ENCODE measurements at regions not wholly inside any gene's neighbourhood (a gene's known extent, or its start where the extent isn't known, plus 50 kb on each side); places are given as distances from the start of the nearest gene placed in this dataset.
"Not testable (repeated sequence)": the region's sequence is repeated elsewhere in the genome, so short reads cannot be mapped to it uniquely, and the experiment has no call there.

DNA sequence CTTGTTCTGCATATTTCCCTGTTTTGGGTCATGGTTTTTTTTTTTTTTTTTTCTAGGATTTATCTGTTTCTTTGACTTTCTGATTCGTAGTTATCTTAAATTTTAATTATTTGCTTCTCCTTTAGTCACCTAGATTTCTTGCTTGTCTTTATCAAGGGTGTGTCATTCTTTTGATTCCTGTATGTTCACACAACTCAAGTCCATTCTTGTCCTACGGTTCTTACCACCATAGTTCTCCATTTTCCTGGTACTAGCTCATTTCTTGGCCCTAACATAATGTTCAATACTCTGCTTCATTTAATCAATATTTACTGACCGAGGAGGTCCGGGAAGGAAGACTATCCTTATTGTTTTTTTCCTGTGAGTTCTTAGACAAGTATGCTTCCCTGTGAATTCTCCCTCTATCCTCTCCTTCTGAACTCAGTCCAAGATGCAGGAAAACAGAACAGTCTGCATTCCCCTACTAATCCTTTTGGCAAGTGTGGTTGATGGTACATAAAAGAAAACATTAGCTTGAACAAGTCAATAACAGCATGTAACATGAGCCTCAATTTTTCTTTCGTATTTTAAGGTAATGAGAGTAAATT is 1346.4 kb upstream of the SEL1L start:
- DNase-seq (ENCODE audit: low read depth in 2 of 3, low spot score in 2 of 3): no peak

DNA sequence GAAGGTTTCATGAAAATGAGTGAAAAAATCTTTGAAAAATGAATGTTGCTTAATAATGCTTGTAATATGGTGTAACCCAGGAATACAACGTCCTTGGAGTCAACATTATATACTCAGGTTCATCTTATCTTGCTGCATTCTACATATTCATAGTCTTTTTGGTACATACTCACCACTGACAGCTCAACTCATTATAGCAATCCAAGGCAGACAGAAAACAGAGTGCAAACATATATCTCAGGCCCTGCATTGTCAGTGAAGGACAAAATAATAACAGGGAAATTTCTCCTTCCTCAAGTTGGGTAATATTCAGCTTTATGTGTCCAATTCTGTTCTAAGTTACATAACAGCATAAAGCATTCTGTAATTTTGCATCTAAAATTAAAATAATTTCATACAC is 1353.0 kb upstream of the SEL1L start:
- no peak for DNase-seq (ENCODE audit: low read depth in 2 of 3, low spot score in 2 of 3)

DNA sequence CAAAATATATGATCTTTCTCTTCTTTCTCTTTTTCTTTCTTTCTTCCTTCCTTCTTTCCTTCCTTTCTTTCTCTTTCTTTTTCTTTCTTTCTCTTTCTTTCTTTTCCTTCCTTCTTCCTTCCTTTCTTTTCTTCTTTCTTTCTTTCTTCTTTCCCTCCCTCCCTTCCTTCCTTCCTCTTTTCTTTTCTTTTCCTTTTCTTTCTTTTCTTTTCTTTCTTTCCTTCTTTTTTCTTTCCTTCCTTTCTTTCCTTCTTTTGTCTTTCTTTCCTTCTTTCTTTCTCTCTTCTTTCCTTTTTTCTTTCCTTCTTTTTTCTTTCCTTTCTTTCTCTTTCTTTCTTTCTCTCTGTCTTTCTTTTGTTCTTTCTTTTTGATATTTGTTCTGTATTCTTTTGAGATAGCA is 1356.0 kb upstream of the SEL1L start:
- no peak for DNase-seq (ENCODE audit: low read depth in 2 of 3, low spot score in 2 of 3)

DNA sequence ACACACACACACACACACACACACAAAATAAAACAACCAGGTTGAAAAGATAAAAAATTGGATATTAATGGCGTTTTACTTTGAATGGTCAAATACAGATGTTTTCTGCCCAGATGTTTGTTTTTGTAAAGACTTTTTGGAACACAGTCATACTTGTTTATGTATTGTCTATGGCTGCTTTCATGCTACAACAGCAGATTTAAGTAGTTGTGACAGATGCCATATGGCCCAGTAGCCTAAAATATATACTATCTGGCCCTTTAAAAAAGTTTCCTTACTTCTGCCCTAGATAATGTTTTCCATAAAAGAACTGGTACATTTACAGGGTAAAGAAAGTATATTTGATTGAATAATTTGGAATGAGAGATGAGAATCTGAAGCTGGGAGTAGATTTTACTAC is 1362.8 kb upstream of the SEL1L start:
- no peak for DNase-seq (ENCODE audit: low read depth in 2 of 3, low spot score in 2 of 3)

DNA sequence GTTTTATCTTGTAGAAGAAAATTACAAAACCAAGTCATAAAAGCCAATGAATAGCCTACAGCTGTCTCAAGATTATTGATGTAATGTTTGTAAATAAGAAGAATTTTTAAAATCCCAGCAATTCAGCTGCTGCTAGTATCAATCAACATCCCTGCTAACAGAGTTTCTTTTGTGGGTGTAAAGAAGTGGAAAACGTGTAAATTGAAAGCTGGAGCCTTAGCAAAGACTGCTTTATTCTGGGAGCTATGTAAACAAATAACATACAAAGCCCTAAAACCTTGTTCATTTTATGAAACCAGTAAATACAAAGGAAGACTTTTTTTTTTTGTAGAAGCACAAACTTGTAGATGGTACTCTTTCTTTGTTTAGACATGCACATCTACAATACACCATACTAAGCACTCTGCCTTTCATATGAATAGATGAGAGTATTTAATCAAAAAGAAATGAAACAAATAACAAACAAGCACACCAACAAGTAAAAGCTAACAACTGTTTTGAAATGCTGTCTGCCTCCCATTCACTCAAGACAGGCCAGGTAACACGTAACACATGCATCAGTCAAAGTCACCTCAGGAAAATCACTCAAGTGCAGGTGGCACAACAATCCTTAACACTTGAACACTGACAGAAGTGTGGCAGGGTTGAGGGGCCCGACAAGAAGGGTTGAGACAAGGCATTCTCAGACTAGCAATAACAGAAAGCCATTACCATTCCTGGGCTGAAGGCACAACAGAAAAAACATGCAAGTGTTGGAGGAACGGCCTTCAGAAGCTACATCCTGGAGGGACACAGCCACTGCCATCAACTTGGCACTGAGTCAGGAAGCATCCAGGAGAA is 1364.0 kb upstream of the SEL1L start:
- no peak for DNase-seq (ENCODE audit: low read depth in 2 of 3, low spot score in 2 of 3)

DNA sequence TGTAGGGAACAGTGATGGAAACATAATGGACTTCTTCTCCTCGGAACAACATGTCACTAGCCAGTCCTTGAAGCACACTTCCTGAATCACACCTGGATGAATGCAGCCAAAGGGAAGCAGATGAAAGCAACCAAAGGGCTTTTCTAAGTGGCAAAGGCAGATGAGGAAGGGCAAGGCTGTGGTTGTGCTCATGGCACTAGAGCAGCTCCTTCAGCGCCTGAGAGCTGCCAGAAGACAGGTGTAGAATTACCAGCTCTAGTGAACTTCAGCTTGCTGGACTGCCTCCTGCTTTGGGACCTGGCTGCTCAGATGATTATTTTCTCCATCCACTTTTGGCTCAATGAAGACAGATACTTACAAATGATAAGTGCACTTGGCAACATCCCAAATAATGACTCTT is 1372.1 kb upstream of the SEL1L start:
- no peak for DNase-seq (ENCODE audit: low read depth in 2 of 3, low spot score in 2 of 3)

DNA sequence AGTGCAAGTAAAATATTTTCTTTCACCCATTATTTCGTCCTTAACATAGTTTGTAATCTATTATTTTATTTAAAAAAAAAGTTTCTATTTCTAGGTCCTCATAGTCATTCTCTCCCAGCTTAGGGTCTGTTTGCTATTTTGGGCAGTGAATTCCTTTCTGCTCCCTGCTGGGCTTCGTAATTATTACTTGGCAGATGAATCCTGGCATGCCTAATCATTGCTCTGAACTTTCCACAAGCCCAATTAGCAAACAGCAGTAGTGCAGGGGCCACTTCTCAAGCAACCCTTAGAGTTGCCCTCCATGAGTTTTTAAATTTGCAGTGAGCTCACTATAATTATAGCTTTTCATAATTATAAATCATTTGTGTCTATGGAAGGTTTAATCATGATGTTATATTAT is 1378.3 kb upstream of the SEL1L start:
- DNase-seq (ENCODE audit: low read depth in 2 of 3, low spot score in 2 of 3): no peak

DNA sequence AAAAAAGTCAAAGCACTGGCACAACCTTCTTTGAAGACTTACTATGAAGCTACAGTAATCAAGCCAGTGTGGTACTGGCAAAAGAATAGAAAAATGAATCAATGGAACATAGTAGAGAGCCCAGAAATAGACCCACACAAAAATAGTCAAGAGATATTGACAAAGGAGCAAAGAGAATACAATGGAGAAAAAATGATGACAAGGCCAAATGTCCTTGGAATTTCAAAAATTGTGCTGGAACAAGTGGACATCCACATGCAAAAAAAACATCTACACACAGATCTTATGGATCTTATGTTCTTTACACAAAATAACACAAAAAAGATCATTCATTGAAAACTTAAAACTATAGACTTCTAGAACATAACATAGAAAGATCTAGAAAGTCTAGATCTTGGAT is 1379.7 kb upstream of the SEL1L start:
- DNase-seq (ENCODE audit: low read depth in 2 of 3, low spot score in 2 of 3): no peak

DNA sequence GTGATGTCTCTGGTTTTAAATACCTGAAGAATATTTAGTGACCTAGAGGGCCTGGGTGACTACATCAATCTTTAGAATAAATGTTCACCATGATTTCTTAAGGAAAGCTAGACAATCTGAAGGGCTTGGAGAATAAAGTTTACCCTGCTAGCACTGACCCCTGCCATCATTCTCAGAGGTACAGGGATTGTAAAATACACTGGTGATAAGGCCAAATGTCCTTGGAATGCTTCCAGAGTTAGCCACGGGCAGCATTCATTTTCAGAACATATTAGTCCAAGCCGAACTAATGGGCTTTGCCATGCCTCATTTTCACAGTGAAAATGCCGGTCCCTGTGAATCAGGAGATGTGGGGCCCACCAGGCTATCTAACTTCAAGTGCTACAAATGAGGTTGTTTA is 1381.7 kb upstream of the SEL1L start:
- no peak for DNase-seq (ENCODE audit: low read depth in 2 of 3, low spot score in 2 of 3)

DNA sequence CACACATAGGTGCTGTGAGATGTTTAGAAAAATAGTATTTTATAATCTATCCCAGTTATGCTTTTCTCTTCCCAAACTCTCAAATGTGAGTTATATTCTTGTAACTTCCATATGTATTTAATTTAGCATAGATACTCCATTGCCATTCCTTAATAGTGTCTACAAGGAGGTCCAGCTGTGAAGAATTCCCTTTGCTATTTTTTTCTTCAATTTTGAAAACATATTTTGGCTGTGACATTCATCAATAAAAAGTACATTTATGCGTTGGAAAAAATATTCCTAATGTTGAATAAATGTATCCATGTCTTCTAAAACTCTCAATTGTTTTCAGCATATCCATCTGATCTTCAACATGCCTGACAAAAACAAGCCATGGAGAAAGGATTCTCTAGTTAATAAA is 1402.0 kb upstream of the SEL1L start:
- no peak for DNase-seq (ENCODE audit: low read depth in 2 of 3, low spot score in 2 of 3)

DNA sequence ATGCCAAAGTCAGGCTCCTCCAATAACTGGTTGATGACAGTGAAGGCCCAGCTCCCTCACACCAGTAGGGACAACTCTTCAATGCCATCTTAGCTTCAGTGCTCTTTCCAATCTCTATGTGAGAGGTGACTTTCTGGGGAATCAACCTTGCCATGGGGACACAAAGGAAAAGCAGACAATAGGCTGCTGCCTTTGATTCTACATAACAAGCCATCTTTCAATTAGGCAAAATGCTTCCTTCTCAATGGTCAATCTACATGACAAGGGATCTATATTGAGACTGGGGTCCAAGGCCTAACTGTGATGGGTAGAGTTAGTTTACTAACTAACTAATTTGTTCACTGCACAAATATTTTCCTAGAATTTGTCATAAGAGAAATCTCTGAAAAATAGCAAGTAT is 1417.5 kb upstream of the SEL1L start:
- DNase-seq (ENCODE audit: low read depth in 2 of 3, low spot score in 2 of 3): no peak

DNA sequence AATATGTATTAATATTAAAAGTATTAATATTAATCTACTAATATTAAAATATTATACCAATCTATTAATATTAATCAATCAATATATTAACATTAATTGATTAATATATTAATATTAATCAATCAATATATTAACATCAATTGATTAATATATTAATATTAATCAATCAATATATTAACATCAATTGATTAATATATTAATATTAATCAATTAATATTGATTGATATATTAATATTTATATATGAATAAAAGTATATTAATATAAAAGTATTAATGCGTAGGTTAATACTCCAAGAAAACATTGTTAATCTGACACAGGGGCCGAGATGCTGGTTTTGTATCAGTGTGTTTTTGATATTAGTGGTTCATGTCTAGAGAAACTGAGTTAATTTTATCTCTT is 1430.1 kb upstream of the SEL1L start:
- DNase-seq (ENCODE audit: low read depth in 2 of 3, low spot score in 2 of 3): no peak

DNA sequence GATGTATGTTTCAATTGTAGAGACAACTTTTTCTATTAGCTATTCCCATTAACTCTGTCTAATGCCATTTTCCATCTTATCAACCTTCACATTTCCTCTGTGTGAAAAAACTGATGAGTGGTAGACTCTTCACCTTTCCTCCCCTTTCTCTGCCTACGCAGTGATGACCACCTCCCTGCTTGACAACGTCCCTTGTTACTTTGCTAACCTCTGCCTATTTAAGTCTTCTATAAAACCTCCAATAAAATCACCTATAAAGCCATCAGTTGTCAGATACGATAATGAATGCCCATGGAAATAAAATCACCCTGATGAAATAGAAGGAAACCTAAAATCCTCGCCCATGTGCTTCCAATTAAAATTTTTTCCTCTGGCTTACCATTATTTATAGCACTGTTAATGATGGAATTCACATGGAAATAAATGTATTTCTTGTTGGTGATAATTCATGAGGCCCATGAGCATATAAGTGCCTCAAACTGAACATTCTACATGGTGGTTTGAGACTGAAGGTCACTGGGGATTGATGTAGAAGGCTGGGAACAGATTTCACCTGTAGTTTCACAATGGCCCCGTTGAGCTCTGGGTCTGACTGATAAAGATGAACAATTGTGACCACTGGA is 1454.0 kb upstream of the SEL1L start:
- no peak for DNase-seq (ENCODE audit: low read depth in 2 of 3, low spot score in 2 of 3)

DNA sequence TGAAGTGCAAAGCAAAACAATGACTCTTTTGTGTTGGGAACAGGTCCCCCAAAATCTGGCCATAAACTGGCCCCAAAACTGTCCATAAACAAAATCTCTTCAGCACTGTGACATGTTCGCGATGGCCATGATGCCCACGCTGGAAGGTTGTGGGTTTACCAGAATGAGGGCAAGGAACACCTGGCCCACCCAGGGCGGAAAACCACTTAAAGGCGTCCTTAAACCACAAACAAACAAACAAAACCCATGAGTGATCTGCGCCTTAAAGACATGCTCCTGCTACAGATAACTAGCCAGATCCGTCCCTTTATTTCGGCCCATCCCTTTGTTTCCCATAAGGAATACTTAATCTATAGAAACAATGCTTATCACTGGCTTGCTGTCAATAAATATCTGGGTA is 1460.9 kb upstream of the SEL1L start:
- not testable (repeated sequence) for DNase-seq (ENCODE audit: low read depth in 2 of 3, low spot score in 2 of 3)

DNA sequence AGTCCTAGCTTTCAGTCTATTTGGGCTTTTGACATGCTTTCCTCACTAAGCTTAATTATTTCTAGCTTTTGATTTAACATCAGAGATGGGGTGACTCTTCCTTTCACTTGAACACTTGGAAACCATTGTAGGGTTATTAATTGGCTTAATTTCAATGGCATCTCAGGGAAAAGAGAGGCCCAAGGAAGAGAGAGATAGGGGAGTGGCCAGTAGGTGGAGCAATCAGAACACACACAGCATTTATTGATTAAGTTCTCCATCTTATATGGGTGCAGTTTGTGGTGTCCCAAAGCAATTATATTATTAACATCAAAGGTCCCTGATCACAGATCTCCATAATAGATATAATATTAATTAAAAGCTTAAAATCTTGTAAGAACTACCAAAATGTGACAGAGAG is 1466.1 kb upstream of the SEL1L start:
- DNase-seq (ENCODE audit: low read depth in 2 of 3, low spot score in 2 of 3): no peak

DNA sequence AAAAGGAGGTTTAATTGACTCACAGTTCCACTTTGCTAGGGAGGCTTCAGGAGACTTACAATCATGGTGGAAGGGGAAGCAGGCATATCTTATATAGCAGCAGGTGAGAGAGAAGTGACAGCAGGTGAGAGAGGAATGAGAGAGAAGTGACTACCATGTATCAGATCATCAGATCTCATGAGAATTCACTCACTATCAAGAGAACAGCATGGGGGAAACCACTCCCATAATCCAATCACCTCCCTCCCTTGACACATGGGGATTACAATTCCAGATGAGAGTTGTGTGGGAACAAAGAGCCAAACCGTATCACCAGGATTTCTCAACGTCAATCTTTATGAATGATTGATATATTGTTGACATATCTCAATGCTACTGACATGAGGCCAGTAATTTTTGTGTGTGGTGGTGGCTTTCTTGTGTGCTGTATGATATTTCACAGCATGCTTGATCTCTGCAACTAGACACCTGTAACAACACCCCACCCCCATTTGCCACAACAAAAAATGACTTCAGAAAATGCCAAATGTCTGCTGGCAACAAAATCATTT is 1470.9 kb upstream of the SEL1L start:
- DNase-seq (ENCODE audit: low read depth in 2 of 3, low spot score in 2 of 3): no peak

DNA sequence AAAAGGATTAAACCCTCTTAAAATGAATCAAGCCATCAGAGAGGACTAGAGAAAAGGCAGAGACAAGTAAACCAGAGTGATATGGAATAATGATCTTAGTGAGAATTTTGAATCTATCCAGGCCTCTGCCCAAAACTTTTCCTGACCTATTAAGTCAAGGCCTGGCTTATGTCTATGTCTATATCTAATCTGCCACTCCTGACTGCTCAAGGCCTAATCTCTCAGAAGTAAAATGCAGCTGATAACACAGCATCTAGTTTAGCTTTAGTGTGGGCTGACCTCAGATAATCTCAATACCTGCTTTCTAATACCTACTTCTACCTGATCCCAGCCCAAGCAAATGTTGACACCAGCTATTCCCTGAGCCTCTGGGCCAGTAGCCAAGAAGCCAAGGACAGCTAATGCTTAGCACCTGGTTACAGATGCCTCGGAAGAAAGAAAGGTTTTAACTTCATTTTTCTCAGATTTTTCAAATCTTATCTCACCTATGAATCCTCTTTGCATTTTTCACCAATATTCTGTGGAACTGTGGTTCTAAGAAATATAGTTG is 1472.5 kb upstream of the SEL1L start:
- DNase-seq (ENCODE audit: low read depth in 2 of 3, low spot score in 2 of 3): no peak

DNA sequence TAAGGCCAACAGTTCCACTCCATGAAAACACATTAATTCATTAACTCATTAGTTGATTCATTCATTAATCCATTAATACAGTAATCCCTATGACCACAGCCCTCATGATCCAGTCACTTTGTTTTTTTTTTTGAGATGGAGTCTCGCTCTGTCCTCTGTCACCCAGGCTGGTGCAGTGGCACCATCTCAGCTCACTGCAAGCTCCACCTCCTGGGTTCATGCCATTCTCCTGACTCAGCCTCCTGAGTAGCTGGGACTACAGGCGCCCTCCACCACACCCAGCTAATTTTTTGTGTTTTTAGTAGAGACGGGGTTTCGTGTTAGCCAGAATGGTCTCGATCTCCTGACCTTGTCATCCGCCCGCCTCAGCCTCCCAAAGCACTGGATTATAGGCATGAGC is 1473.4 kb upstream of the SEL1L start:
- not testable (repeated sequence) for DNase-seq (ENCODE audit: low read depth in 2 of 3, low spot score in 2 of 3)

DNA sequence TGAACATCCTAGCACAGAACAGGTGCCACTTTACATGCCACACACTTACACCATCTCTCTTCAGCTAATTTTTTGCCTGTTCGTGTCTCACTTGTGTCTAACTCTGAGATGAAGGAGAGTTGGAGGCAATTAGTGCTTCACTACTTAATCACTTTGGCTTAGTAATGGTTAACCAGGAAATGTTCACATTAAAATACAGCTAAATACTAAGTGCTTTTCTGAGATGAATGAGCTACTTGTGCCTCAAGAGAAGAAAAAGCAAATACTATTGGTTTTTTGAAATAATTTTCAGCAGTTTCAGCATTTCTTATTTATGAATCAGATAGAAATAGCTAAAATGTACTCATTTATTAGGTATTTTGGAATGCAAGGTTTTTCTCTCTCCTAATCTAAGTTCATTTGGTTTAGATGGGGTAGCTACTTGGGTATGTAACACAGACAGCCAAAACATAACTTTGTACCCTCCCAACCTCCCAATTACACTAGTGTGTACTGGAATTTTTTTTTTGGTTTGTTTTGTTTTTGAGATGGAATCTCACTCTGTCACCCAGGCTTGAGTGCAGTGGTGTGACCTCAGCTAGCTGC is 1474.1 kb upstream of the SEL1L start:
- no peak for DNase-seq (ENCODE audit: low read depth in 2 of 3, low spot score in 2 of 3)

DNA sequence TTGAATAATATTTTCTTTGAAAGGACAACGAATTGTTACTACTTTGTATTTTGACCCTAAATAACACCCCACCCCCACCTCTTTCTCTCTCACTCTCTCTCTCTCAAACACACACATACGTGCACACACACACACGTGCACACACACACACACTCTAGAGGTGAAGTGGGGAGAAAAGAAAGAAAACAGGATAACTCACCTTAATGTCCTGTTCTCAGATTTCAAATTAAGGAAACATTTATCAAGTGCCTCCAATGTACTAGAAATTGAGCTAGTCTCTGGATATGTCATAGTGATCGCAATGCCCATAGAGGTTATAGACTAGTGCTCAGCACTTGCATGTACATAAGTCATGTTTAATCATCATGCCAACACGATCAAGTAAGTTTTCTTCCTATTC is 1483.6 kb upstream of the SEL1L start:
- DNase-seq (ENCODE audit: low read depth in 2 of 3, low spot score in 2 of 3): no peak

DNA sequence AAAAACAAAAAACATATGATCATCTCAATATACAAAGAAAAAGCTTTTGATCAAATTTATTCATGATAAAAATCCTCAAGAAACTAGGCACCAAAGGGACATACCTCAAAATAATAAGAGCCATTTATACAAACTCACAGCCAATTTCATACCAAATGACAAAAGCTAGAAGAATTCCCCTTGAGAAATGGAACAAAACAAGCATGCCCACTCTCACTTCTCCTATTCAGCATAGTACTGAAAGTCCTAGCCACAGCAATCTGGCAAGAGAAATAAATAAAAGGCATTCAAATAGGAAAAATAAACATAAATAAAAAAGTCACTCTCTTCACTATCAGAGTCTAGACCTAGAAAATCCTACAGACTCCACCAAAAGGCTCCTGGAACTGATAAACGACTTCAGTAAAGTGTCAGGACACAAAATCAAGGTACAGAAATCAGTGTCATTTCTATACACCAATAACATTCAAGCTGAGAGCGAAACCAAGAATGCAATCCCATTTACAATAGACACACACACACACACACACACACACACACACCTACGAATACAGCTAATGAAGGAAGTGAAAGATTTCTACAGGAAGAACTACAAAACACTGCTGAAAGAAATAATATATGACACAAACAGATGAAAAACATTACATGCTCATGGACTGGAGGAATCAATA is 1486.2 kb upstream of the SEL1L start:
- no peak for DNase-seq (ENCODE audit: low read depth in 2 of 3, low spot score in 2 of 3)

Data from activated CD8-positive, alpha-beta memory T cell treated with anti-CD3 and anti-CD28 coated beads for 48 hours (primary cell).